H9 (cell line): ENCODE measurements at regions not wholly inside any gene's neighbourhood (a gene's known extent, or its start where the extent isn't known, plus 50 kb on each side); places are given as distances from the start of the nearest gene placed in this dataset.

ENCODE experiments used
- DNase-seq: peaks from one replicate; pipeline ENCODE4 v3.0.0-alpha.2; 2017
- H2AFZ ChIP-seq: one replicate; pipeline ENCODE4 v1.6.1; 2013; ENCODE audit warnings: mild to moderate bottlenecking, low read length, control low read depth, moderate library complexity
- H2AK5ac ChIP-seq: 2 replicates; pipeline ENCODE4 v1.6.1; 2013; ENCODE audit warnings: low read length, control low read depth, mixed read lengths; ENCODE audit not compliant: insufficient read length
- H2BK120ac ChIP-seq: one replicate; pipeline ENCODE4 v1.6.1; 2013; ENCODE audit warnings: low read depth, mild to moderate bottlenecking, low read length, control low read depth, inconsistent platforms; ENCODE audit not compliant: poor library complexity, severe bottlenecking
- H2BK12ac ChIP-seq: 2 replicates; pipeline ENCODE4 v1.6.1; 2013; ENCODE audit warnings: low read length, control low read depth, mixed read lengths, low read depth; ENCODE audit not compliant: insufficient read length
- H2BK15ac ChIP-seq: 2 replicates; pipeline ENCODE4 v1.6.1; 2013; ENCODE audit warnings: low read depth, low read length, control low read depth
- H2BK20ac ChIP-seq: one replicate; pipeline ENCODE4 v1.6.1; 2013; ENCODE audit warnings: low read depth, mild to moderate bottlenecking, low read length, control low read depth, inconsistent platforms; ENCODE audit not compliant: poor library complexity, severe bottlenecking
- H2BK5ac ChIP-seq: 2 replicates; pipeline ENCODE4 v1.6.1; 2013; ENCODE audit warnings: low read length, control low read depth, mixed read lengths; ENCODE audit not compliant: insufficient read length
- H3K14ac ChIP-seq: 2 replicates; pipeline ENCODE4 v1.6.1; 2013; ENCODE audit warnings: low read length, control low read depth; ENCODE audit not compliant: insufficient read depth
- H3K18ac ChIP-seq: 2 replicates; pipeline ENCODE4 v1.6.1; 2013; ENCODE audit warnings: low read depth, mild to moderate bottlenecking, mixed read lengths, low read length, control low read depth; ENCODE audit not compliant: insufficient read length
- H3K23ac ChIP-seq: 2 replicates; pipeline ENCODE4 v1.6.1; 2013; ENCODE audit warnings: low read length, control low read depth, mixed read lengths, low read depth; ENCODE audit not compliant: insufficient read length
- H3K23me2 ChIP-seq: 2 replicates; pipeline ENCODE4 v1.6.1; 2013; ENCODE audit warnings: low read depth, mild to moderate bottlenecking, mixed read lengths, low read length, control low read depth; ENCODE audit not compliant: insufficient read length, poor library complexity, severe bottlenecking
- H3K27ac ChIP-seq: 2 replicates; pipeline ENCODE4 v1.5.1; 2013; ENCODE audit warnings: low read length, control low read depth, mixed read lengths, low read depth; ENCODE audit not compliant: insufficient read length
- H3K27me3 ChIP-seq: 2 replicates; pipeline ENCODE4 v1.6.1; 2013; ENCODE audit warnings: low read length, control low read depth, inconsistent platforms; ENCODE audit not compliant: insufficient read depth
- H3K4ac ChIP-seq: 2 replicates; pipeline ENCODE4 v1.6.1; 2013; ENCODE audit warnings: low read depth, mild to moderate bottlenecking, control low read depth, inconsistent platforms, low read length, moderate library complexity
- H3K4me1 ChIP-seq: 2 replicates; pipeline ENCODE4 v1.6.1; 2013; ENCODE audit warnings: low read length, control low read depth, inconsistent platforms; ENCODE audit not compliant: insufficient read depth
- H3K4me2 ChIP-seq: 2 replicates; pipeline ENCODE4 v1.6.1; 2013; ENCODE audit warnings: low read length, control low read depth, mixed read lengths; ENCODE audit not compliant: insufficient read length, insufficient read depth
- H3K56ac ChIP-seq: 2 replicates; pipeline ENCODE4 v1.6.1; 2013; ENCODE audit warnings: low read depth, mild to moderate bottlenecking, mixed read lengths, low read length, control low read depth; ENCODE audit not compliant: insufficient read length
- H3K79me1 ChIP-seq: 2 replicates; pipeline ENCODE4 v1.6.1; 2013; ENCODE audit warnings: low read depth, mild to moderate bottlenecking, moderate library complexity, low read length, control low read depth, inconsistent platforms; ENCODE audit not compliant: insufficient read depth, poor library complexity, severe bottlenecking
- H3K79me2 ChIP-seq: 2 replicates; pipeline ENCODE4 v1.6.1; 2013; ENCODE audit warnings: low read length, control low read depth, inconsistent platforms; ENCODE audit not compliant: insufficient read depth
- H3K9ac ChIP-seq: 2 replicates; pipeline ENCODE4 v1.6.1; 2013; ENCODE audit warnings: low read length, control low read depth, mixed read lengths; ENCODE audit not compliant: insufficient read length; ENCODE audit errors: extremely low read depth
- H3K9me3 ChIP-seq: one replicate; pipeline ENCODE4 v1.6.1; 2013; ENCODE audit warnings: low read depth, low read length, inconsistent platforms; ENCODE audit not compliant: control insufficient read depth
- H3T11ph ChIP-seq: one replicate; pipeline ENCODE4 v1.6.1; 2013; ENCODE audit warnings: mild to moderate bottlenecking, low read length, control low read depth, inconsistent platforms
- H4K20me1 ChIP-seq: one replicate; pipeline ENCODE4 v1.6.1; 2013; ENCODE audit not compliant: control insufficient read depth, insufficient read length, insufficient read depth
- H4K5ac ChIP-seq: 2 replicates; pipeline ENCODE4 v1.6.1; 2013; ENCODE audit warnings: low read depth, mild to moderate bottlenecking, mixed read lengths, low read length, control low read depth; ENCODE audit not compliant: insufficient read length
- H4K8ac ChIP-seq: replicated peaks from 2 replicates; pipeline ENCODE4 v1.6.1; 2013; ENCODE audit warnings: low read length, control low read depth, mixed read lengths, low read depth; ENCODE audit not compliant: insufficient read length
- H4K91ac ChIP-seq: 2 replicates; pipeline ENCODE4 v1.6.1; 2013; ENCODE audit warnings: low read depth, mild to moderate bottlenecking, moderate library complexity, mixed read lengths, low read length, control low read depth; ENCODE audit not compliant: insufficient read length
- H3K27ac Mint-ChIP-seq, 3 experiments: 2 replicates in 2 of 3; 3 replicates in 1 of 3; pipeline ENCODE4 v1.8.0; 2020 to 2021; ENCODE audit warnings: mixed read lengths in 3 of 3, mild to moderate bottlenecking in 1 of 3, moderate library complexity in 1 of 3
- H3K27me3 Mint-ChIP-seq: 2 replicates; pipeline ENCODE4 v1.8.0; 2021; ENCODE audit warnings: low read depth, mild to moderate bottlenecking, moderate library complexity, mixed read lengths
- H3K36me3 Mint-ChIP-seq, 3 experiments: 2 replicates in 2 of 3; 3 replicates in 1 of 3; pipeline ENCODE4 v1.8.0; 2020 to 2021; ENCODE audit warnings: low read depth in 3 of 3, mixed read lengths in 3 of 3; ENCODE audit not compliant: insufficient read depth in 1 of 3
- H3K4me1 Mint-ChIP-seq, 2 experiments: 2 replicates each; pipeline ENCODE4 v1.8.0; 2020; ENCODE audit warnings: mixed read lengths in 2 of 2
- H3K4me3 Mint-ChIP-seq, 2 experiments: 2 replicates in 1 of 2; 3 replicates in 1 of 2; pipeline ENCODE4 v1.8.0; 2020 to 2021; ENCODE audit warnings: mild to moderate bottlenecking in 2 of 2, mixed read lengths in 2 of 2, moderate library complexity in 1 of 2
- H3K9me3 Mint-ChIP-seq, 2 experiments: 2 replicates in 1 of 2; 3 replicates in 1 of 2; pipeline ENCODE4 v1.8.0; 2020; ENCODE audit warnings: mild to moderate bottlenecking in 2 of 2, mixed read lengths in 2 of 2, moderate library complexity in 1 of 2
- WGBS: extraction: QIAGEN DNeasy Blood & Tissue Kit; methylation state at CpG from one replicate; pipeline ENCODE4 v1.1.7; 2013; ENCODE audit warnings: missing lambda C conversion rate, low lambda C conversion rate, mixed read lengths; ENCODE audit not compliant: insufficient read length; ENCODE audit errors: extremely low coverage; 5-methylcytosine and 5-hydroxymethylcytosine counted together
- TF ChIP-seq, protein P1 (sequence below): fragments of 200-600 bp; sonication (generic); conservative IDR thresholded peaks from 3 replicates; pipeline ENCODE4 v1.8.0; 2021; ENCODE audit warnings: antibody characterized with exemption, mild to moderate bottlenecking

DNA sequence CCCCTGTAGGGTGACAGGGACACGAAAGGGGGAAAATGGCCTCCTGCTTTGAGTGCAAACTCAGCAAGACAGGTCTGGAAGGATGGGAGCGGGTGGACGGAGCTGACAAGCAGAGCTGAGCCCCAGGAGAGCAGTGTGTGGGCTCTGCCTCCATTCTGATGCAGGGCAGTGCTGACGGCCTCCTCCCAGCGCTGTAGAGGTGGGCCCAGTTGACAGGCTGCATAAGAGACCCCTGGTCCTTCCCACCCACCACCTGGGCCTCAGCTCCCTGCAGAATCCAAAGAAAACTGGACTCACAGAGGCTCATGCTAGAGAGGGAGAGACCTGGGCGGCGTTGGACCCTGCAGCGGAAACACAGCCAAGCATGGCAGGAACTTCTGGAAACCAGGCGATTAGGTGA, 1113.4 kb downstream of the BRD1 start:
- Histone ChIP-seq H3K27me3 (no peaks in the 10 kb centered on the region), H3K4me1 (no peaks in the 10 kb centered on the region), H4K8ac (no peak overlapping the region), H2BK120ac (no peak overlapping the region), H2AK5ac (no peak overlapping the region), H2BK20ac (no peak overlapping the region), H3T11ph (no peak overlapping the region), H3K23ac (no peak overlapping the region), H2AFZ (no peak overlapping the region), H3K18ac (no peak overlapping the region), H4K5ac (no peak overlapping the region), H3K4me2 (no peak overlapping the region), H3K79me2 (no peaks in the 10 kb centered on the region), H3K9me3 (no peaks in the 10 kb centered on the region), H4K91ac (no peak overlapping the region), H3K56ac (no peak overlapping the region), H2BK12ac (no peak overlapping the region), H3K14ac (no peak overlapping the region), H2BK5ac (no peak overlapping the region), H3K9ac (no peak overlapping the region), H3K23me2 (no peaks in the 10 kb centered on the region), H3K27ac (no peak overlapping the region), H3K79me1 (no peaks in the 10 kb centered on the region), H4K20me1 (no peaks in the 10 kb centered on the region), H2BK15ac (no peak overlapping the region), H3K4ac (no peak overlapping the region)
- H3K9me3 Mint-ChIP-seq = peaks cover 8 to 10% of the 10 kb centered on the region in 2 experiments; a peak in 4 of 5 replicates
- H3K27me3 Mint-ChIP-seq = no peaks in the 10 kb centered on the region
- TF ChIP-seq, protein P1, sequence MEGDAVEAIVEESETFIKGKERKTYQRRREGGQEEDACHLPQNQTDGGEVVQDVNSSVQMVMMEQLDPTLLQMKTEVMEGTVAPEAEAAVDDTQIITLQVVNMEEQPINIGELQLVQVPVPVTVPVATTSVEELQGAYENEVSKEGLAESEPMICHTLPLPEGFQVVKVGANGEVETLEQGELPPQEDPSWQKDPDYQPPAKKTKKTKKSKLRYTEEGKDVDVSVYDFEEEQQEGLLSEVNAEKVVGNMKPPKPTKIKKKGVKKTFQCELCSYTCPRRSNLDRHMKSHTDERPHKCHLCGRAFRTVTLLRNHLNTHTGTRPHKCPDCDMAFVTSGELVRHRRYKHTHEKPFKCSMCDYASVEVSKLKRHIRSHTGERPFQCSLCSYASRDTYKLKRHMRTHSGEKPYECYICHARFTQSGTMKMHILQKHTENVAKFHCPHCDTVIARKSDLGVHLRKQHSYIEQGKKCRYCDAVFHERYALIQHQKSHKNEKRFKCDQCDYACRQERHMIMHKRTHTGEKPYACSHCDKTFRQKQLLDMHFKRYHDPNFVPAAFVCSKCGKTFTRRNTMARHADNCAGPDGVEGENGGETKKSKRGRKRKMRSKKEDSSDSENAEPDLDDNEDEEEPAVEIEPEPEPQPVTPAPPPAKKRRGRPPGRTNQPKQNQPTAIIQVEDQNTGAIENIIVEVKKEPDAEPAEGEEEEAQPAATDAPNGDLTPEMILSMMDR = no peak
- H3K4me1 Mint-ChIP-seq = peaks cover 13 to 16% of the 10 kb centered on the region in 2 experiments
- H3K27ac Mint-ChIP-seq = no peak overlapping the region
- H3K36me3 Mint-ChIP-seq = peaks cover 11 to 14% (median 13%) of the 10 kb centered on the region in 3 experiments
- DNase-seq = no peak
- WGBS = no CpG with 5 or more reads among the region's 9 CpGs
- no peak overlapping the region for H3K4me3 Mint-ChIP-seq
